ENCODE measurements at regions not wholly inside any gene's neighbourhood (a gene's known extent, or its start where the extent isn't known, plus 50 kb on each side); places are given as distances from the start of the nearest gene placed in this dataset.

DNA sequence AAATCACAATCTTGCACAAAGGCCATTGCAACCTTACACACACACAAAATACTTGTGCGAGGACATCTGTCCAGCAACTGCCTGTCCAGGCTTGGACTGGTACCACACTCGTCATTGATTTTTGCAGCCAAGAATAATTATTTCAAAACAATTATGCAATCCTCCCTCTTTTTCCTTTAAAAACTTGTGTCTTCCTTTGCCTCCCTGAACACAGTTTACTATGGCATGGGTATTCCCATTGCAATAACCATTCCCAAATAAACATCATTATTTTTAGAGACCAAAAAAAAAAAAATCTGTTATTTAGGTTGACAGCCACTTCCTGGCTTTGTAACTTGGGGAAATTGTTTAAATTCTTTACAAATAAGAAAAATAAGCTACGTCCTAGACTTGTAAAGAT is 54.0 kb downstream of the C11orf91 start:
- FAIRE-seq, result no peak

DNA sequence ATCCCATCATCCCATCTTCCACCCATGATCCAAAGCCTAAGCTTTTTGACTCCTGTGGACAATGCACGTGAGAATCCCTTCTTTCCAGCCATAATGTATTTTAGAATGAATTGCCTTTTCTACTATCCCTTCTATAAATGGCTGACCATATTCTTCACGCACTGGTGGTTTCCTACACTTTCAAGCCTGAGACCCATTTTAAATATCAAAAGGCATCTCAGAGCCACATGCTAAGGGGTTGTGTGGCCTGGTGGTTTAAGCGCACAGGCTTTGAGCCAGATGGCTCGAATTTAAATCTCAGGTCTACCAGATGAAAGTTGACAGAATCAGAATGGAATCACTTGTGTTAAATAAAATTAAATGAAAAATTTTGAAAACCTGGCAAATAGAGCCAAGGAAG is 54.5 kb downstream of the C11orf91 start:
- FAIRE-seq, result no peak

DNA sequence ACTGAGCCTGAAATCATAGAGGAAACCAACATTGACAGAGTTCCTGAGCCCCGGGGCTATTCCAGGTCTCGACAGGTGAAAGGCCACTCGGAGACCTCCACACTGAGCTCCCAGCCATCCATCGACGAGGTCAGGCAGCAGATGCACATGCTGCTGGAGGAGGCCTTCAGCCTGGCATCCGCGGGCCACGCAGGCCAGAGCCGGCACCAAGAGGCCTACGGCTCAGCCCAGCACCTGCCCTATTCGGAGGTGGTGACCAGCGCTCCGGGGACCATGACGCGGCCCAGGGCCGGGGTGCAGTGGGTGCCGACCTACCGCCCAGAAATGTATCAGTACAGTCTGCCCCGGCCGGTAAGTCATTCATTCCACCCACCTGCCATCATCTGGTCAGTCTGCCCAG is 54.9 kb downstream of the C11orf91 start:
- no peak for FAIRE-seq

DNA sequence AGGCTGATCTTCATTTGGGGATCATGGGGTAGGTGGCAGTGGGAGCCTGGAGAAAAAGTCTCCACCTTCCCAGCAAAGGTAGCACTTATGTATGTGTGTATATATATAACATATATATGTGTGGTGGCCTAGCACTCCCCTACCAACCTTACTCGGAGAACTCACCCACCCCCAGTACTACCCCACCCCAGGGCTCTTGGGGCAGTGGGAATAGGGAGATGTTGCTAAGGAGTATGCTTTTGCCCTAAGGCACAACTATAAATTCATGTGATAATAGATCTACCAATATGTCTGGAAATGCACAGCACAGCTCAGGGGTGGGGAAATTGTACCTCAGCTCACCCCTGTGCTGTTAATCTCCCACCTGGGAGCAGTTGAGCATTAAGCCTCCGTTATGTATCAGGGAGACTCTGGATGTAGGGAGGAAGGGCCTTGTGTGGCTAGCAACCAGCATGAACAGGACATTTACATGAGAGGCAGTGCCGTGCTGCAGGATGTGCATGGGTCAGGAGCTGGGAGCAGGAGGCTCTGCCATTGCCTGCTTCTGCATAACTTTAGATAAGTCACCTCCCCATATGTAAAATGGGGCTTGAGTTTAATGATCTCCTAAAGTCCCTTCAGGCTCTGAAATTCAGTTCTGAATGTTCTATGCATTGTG is 57.3 kb downstream of the C11orf91 start:
- no peak for FAIRE-seq

DNA sequence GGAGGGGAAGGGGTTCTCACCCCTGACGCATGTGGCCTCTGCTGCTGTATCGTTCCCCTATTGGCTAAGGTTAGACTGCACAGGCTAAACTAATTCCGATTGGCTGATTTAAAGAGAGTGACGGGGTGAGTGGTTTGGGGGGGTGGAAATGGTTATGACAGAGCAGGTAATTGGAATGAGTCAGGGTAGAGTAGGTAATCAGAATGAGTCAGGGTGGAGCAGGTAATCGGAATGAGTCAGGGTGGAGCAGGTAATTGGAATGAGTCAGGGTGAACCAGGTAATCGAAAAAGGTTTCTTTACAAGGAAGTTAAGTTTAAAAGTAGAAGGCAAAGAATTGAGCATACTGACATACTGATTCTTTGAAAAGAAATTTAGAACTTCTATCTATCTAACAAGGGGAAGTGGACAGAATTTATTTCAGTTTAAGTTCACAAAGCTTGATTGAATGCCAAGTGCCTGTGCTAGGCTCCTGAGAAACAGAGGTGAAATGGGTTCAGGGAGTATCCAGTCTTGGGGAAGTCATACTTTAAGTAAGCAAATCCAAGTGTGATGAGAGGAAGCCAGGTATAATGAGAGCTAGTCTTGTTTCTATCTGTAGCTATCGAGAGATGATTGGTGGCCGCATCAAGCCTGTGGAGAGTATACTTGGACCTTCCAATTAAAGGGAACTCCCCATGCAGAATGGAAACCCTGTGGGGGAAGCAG is 58.0 kb downstream of the C11orf91 start:
- no peak for FAIRE-seq

DNA sequence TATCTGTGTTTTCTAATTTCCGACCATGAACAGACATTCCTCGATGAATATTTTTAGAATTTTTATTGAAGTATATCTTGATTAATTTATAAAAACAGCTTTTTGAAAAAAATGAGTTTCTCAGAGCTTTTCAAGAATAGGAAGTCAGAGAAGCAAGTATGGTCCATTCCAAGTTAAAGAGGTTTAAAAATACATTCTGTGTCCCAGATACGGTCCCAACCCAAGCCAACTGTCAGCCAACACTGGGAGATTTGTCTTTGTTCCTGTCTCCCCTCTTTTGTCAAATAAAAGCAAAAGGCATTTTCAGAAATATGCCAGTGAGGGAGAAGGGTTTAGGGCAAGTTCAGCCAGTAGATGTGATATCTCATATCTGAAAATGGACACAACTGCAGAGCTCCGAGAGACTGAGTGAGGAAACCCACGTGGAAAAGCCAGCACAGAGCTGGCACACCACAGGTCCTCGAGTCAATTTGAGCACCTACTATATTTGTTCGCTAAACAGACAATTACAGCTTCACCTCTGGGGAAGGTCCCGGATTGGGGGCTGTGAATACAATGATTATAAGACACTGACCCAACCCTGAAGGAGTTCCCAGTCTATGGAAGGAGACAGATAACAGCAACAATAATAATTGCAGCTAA is 59.8 kb downstream of the C11orf91 start:
- FAIRE-seq, result no peak

DNA sequence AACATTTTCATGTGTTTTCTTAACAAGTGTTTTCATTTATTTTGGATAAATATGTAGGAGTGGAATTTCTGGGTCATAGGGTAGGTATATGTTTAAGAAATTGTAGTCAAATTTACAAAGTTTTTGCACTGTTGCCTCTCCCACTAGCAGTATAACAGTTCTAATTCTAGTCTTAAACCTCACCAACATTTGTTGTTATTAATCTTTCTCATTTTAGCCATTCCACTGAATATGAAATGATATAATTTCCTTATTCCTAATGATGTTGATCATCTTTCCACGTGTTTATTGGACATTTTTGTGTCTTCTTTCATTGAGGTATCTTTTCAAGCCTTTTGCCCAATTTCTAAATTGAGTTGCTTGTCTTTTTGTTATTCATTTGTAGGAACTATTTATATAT is 62.0 kb downstream of the C11orf91 start:
- no peak for FAIRE-seq

DNA sequence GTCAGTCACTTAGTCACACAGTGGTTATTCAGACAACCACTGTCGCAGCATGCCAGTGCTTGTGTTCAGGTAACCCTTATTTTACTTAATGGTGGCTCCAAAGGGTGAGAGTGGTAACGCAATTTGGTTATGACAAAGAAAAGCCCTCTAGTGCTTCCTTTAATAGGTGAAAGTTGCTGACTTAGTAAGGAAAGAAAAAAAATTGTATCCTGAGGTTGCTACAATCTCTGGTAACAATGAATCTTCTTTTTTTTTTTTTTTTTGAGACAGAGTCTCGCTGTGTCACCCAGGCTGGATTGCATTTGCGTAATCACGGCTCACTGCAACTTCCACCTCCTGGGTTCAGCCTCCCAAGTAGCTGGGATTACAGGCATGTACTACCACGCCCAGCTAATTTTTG is 64.5 kb downstream of the C11orf91 start:
- FAIRE-seq, result no peak

DNA sequence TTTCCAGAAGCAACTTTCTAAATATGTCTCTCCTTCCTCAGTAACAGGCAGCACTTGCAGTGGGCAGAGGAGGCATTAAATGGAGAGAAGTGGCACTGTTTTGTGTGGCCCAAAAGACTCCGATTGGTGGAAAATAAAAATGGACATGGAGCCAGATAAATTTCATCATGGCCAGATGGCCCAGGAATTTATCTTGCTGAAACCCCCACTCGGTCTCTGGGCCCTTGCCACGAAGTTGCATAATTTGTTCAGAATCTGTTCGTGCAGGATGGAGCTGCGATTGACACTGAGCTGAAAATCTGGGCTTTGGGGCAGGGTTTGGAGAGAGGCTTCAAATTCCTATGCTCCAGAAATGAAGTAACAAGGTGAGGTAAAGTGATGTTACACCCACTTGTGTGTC is 65.5 kb downstream of the C11orf91 start:
- no peak for FAIRE-seq

DNA sequence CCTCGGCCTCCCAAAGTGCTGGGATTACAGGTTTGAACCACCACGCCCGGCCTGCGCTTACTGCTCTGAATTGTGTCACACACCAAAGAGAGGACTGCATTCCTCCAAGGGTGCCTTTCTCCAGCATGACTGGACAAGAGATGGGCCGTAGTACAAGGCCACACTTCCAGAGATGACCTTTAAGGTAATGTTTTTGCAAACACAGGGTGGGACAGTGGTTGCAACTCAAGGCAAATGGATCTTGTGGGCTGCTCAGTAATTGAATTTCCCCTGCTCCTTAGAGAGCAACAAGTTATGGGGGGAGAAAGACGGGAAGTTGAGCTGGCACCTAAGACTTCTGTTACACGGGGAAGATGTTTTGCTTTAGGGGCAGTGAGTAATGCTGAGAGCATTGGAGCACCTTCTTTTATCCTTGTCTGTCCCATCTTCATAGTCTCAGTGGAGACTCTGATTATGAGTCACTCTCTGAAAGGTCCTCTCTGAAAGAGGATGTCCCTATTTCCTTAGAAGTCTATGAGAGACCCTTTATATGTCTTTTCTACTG is 66.3 kb downstream of the C11orf91 start:
- FAIRE-seq, result no peak

DNA sequence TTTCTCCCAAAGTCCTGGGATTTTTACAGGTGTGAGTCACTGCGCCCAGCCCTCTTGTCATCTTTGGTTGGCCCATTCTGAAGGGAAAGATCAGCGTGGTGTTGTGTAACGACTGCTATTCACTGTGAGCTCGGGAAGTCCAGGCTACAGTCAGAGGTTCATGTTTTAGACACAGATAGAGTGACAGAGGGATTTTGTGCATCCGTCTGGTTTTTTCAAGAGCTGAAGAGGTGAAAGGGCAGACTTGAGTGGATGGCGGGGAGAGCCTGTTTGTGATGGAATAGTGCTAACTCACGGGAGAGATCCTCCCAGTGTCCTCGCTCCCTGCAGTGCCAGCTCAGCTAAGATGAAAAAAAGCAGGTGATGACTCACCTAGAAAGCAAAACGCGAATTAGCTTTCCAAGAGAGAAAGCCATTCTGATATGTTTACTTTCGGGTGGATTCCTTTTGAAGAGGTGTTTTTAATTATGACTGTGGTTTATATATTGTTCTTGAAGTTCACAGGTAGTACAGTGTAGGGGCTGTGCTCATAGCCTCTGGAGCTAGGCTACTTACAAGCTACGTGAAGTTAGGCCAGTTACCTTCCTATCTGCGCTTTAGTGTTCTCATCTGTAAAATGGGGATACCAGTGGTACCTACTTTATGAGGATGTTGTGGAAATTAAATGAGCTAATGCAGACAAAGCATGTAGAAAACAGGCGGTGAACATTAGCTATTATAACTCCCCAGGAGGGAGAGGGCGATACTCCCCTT is 67.2 kb downstream of the C11orf91 start:
- FAIRE-seq, result no peak

DNA sequence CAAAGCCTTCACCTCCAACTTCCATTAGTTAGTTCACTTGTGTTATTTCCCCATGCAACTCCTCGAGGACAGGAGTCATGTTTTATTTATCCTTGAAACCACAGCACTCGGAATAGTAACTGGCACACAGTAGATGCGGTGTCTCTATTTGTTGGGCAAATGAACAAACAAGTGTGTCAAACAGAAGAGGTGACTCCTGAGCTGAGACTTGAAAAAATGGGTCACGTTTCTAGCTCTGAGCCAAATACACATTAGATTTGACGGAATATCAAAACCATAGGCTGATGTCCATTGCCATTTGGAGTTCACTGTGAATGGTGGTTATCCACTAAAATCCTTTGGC is 68.9 kb downstream of the C11orf91 start:
- no peak for FAIRE-seq

DNA sequence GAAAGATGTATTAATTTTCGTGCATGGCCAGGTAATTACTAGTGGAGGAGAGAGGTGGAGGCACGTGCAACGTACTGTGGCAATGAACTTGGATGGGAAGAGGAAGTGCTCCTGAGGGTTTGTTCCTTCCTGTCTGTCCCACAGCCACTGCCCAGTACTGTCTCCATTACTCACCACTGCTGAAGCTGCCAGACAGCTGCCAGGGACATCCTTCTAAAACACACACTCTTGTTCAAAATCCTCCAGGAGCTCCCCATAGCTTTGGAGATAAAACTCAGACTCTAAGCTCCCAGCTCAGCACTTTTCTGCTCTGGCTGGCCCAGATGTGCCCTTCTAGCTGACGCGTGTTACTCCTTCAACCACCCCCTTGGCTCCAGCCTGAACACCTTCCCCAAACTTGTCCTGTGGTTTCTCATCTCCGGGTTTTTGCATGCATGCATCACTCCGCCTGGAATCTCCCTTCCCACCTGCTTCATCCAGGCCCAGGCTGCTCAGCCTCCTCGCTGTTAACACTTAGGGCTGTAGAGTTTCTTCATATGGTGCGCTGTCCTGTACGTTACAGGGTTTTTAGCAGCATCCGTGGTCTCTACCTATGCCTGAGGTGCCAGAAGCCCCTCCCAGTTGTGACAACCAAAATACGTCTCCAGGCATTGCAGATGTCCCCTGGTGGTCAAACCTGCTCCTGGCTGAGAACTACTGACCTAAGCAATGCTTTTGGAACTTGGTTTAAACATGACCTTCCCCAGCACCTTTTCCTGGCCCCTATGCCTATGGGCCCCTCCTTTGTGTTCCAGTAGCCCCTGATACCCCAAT is 69.5 kb downstream of the C11orf91 start:
- FAIRE-seq, result no peak

DNA sequence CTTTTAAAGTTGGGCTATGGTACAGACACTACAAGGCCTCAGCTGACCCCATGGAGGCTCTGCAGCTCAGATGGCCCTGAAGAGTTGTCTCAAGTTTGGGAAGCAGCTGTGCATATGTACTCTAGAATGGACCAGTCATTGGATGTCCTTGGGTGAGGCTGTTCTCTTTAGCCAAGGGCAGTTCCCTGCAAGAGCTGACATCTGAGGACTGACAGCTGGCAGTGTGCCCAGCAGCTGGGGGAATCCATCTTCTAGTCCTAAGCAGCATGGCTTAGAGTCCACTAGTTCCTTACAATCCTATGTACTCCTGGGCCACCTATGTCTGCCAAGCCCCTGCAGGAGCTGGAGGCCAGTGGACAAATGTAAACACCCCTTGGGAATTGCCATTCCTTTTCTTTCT is 76.5 kb downstream of the C11orf91 start:
- no peak for FAIRE-seq

DNA sequence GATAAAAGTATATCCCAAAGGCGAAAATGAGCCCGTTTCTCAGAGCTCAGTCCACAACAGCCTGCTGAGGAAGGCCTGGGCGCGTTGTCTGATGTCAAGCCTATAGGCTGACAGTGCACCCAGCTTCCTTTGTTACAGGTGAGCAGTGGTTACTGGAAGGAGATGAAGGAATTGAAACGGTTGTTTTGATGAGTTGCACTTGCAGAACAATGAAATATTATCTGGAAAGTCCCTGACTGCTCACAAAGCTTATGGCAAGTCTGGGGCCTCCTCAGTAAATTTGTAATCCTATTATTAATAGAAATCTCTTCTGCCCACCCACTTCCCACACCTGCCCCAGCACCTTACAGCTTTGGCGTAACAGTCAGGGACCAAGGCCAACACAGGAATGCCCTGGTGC is 77.8 kb downstream of the C11orf91 start:
- no peak for FAIRE-seq

DNA sequence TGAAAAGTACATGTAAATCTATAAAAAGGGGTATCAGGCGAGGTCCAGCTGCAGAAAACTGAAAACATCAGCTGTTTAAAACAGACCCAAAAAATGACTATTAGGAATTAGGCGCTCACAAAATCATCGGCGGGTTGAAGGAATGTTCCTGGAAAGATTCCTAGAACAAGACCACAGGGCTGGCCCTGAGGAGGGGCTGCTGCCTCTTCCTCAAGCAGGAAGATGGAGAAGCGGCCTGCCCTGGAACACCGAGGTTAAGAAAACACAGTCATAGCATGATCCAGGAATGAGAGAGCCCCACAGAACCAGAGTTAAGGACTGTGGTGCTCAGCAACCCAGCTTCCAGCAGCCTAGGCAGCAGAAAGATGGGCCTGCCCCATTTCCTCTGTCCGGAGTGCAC is 78.4 kb downstream of the C11orf91 start:
- no peak for FAIRE-seq

DNA sequence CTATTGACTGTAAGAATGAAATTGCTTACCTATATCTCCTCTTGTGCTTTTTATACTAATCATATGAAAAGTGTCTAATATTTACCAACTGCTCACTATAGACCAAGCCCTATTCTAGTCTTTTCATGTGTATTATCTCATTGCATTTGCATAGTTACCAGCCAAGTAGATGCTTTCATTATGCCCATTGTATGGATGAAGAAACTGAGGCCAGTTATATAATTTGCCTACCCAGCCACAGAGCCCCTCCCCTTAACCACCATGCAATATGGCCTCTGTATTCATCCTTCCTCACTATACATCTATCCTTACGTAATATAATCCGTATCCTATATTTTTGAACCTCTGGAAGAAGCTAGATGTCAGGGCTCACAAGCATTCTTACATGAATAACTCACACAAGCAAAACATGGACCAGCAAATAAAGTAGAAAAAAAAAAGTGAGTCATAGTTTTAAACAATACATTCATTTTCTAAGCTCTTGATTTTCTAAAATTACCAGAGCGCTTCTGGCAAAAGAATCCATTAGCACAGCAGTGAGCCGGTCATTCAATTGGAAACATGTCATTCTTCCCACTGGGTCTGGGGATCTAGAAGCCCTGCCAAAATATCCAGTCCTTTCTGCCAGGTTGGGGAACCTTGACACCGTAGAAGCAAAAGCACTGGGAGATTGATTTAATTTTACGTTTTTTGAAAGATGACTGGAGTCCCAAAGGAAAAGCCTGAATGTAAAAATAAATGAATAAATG is 80.0 kb downstream of the C11orf91 start:
- FAIRE-seq, result no peak

DNA sequence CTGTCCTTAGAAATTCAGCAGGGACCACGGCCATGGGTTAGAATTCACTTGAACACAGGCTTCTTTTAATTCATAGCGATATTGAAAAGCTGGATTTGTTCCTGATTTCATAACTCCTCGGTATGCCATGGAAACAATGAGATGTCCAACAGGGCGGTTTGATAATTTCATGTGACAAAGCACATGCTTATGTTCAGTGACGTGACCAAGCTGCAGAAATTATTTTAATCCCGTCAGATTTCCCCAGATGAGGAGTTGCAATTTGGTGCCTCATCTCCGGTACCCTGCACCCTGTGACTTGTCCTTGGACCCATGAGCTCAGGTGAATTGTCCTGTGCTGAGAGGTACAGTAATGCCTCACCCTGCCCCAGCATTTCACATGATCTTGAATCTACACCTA is 81.7 kb downstream of the C11orf91 start:
- FAIRE-seq, result no peak

DNA sequence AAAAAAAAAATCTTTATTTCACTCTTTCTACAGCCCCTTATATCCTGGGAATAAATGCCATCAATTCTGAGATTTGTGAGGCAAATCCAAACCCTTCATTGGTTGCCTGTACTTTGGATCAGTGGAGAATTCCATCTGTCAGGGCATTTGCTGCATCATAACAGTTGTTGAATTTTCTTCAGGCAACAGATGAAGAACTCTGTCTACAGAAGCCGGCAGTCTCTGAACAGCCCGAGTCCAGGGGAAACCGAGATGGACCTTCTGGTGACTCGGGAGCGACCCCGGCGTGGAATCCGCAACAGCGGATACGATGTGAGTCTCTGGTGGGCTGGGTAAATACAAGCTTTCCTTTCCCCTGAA is 82.3 kb downstream of the C11orf91 start:
- FAIRE-seq, result no peak

DNA sequence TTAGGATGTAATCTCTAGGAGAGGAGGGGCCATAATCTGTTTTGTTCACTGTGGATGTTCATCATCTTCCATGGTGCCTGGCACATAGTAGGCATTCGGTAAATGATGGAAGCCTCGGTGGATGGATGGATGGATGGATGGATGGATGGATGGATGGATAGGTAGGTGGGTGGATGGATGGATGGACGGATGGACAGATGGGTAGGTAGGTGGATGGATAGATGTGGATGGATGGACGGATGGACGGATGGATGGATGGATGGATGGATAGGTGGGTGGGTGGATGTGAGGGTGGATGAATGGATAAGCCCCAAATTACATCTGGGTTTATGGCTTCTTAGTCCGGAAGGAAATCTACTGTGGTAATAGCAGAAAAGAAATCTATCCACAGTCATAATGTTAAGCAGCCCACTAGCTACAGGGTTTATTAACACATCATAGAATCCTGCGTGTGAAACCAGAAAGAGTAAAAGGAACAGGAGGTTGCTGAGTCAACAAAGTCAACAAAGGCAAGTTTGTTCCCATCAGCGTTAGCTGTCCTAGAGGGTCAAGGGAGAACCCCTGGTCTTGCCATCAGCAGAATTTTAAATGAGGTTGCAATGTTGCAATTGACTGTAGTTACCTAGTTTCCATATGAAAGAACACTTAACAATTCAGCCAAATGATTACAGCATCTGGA is 82.8 kb downstream of the C11orf91 start:
- no peak for FAIRE-seq

DNA sequence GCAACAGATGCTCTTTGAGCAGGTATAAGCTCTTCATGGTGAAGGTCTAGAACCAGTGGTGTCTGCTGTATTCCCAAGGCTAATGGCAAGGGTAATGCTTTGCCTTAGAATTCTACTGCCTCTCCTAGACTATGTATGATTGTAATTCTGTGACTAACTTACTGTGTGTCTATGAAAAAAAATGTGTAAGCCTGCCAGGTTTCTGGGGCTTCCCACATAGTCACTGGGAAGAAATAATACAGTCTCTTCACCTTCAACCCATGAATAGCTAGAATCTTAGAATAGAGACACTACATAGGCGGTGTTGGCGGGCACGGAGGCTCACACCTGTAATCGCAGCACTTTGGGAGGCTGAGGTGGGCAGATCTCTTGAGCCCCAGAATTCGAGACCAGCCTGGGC is 84.1 kb downstream of the C11orf91 start:
- FAIRE-seq, result no peak
